ENCODE measurements at regions not wholly inside any gene's neighbourhood (a gene's known extent, or its start where the extent isn't known, plus 50 kb on each side); places are given as distances from the start of the nearest gene placed in this dataset.

DNA sequence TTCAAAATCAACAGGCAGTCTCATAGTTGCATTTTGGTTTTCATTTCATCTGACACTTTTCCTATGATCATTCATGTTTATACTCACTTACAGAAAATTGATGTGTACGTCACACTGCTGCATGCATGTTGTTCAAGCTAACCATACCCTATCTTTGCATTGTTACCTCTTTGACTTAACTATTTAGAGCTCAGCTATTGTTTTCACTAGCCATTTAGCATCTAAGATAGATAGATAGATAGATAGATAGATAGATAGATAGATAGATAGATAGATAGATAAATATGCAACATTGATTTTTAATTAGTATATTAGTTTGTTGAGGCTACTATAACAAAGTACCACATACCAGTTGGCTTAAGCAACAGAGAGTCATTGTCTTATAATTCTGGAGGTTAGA is 649.5 kb upstream of the KCND2 start:
- no peak for TF ChIP-seq POLR2AphosphoS5 (IDR thresholded peaks at IDR 0.05; ENCODE audit: low read depth, low read length)
- TF ChIP-seq POLR2A (IDR thresholded peaks at IDR 0.05; ENCODE audit: low read depth, low read length): no peak
- no peak for TF ChIP-seq TAF1 (IDR thresholded peaks at IDR 0.05; ENCODE audit: borderline replicate concordance, low read depth, low read length)

Data from GM12892 (cell line).